Keratinocyte (primary cell): ENCODE measurements at regions not wholly inside any gene's neighbourhood (a gene's known extent, or its start where the extent isn't known, plus 50 kb on each side); places are given as distances from the start of the nearest gene placed in this dataset.
"Not testable (repeated sequence)": the region's sequence is repeated elsewhere in the genome, so short reads cannot be mapped to it uniquely, and the experiment has no call there.

ENCODE experiments used
- DNase-seq: peaks from one replicate; pipeline ENCODE4 v3.0.0-alpha.2; 2011; ENCODE audit warnings: low read depth, missing footprints, low spot score
- FAIRE-seq: peaks from 2 replicates; lab custom pipeline; 2011; peaks lifted over from hg19 to GRCh38; lab: Jason Lieb, UNC
- H2AFZ ChIP-seq: 2 replicates; pipeline ENCODE4 v1.6.0; 2012; ENCODE audit warnings: low read length, control low read depth, inconsistent platforms; ENCODE audit not compliant: control insufficient read depth
- H3K27ac ChIP-seq: 2 replicates; pipeline ENCODE4 v1.5.1; 2011; ENCODE audit warnings: low read length; ENCODE audit not compliant: control insufficient read depth, insufficient read depth
- H3K27me3 ChIP-seq: 3 replicates; pipeline ENCODE4 v1.6.0; 2011; ENCODE audit warnings: low read length; ENCODE audit not compliant: control insufficient read depth, insufficient read depth; ENCODE audit errors: extremely low read depth
- H3K36me3 ChIP-seq, 2 experiments: 2 replicates in 1 of 2; 3 replicates in 1 of 2; pipeline ENCODE4 v1.5.1; 2011; ENCODE audit warnings: low read length in 2 of 2, mild to moderate bottlenecking in 1 of 2; ENCODE audit not compliant: control insufficient read depth in 2 of 2, insufficient read depth in 2 of 2; ENCODE audit errors: extremely low read depth in 1 of 2
- H3K4me1 ChIP-seq: 3 replicates; pipeline ENCODE4 v1.5.1; 2011; ENCODE audit warnings: low read length; ENCODE audit not compliant: control insufficient read depth, insufficient read depth; ENCODE audit errors: extremely low read depth
- H3K4me2 ChIP-seq: 3 replicates; pipeline ENCODE4 v1.6.0; 2011; ENCODE audit warnings: low read depth, low read length; ENCODE audit not compliant: control insufficient read depth, insufficient read depth; ENCODE audit errors: extremely low read depth
- H3K4me3 ChIP-seq, 3 experiments: fragments of 200-600 bp in 1 of 3; sonication (generic) in 1 of 3; 2 replicates in 2 of 3; 3 replicates in 1 of 3; pipeline ENCODE4 v1.5.1; 2011 to 2016; ENCODE audit warnings: low read length in 3 of 3, mild to moderate bottlenecking in 3 of 3, control low read depth in 2 of 3, inconsistent platforms in 1 of 3, low read depth in 1 of 3, mixed read lengths in 1 of 3, mixed run types in 1 of 3, moderate library complexity in 1 of 3; ENCODE audit not compliant: control insufficient read depth in 2 of 3, insufficient read depth in 2 of 3; ENCODE audit errors: extremely low read depth in 1 of 3
- H3K79me2 ChIP-seq: 2 replicates; pipeline ENCODE4 v1.6.0; 2012; ENCODE audit warnings: low read length; ENCODE audit not compliant: control insufficient read depth, insufficient read depth
- H3K9ac ChIP-seq: 3 replicates; pipeline ENCODE4 v1.6.0; 2011; ENCODE audit warnings: low read length; ENCODE audit not compliant: control insufficient read depth, insufficient read depth; ENCODE audit errors: extremely low read depth
- H3K9me1 ChIP-seq: 3 replicates; pipeline ENCODE4 v1.6.0; 2011; ENCODE audit warnings: low read length; ENCODE audit not compliant: control insufficient read depth, insufficient read depth; ENCODE audit errors: extremely low read depth
- H3K9me3 ChIP-seq: 2 replicates; pipeline ENCODE4 v1.5.1; 2012; ENCODE audit warnings: low read depth, low read length; ENCODE audit not compliant: control insufficient read depth
- H4K20me1 ChIP-seq: 3 replicates; pipeline ENCODE4 v1.6.0; 2011; ENCODE audit warnings: low read length; ENCODE audit not compliant: control insufficient read depth, insufficient read depth; ENCODE audit errors: extremely low read depth
- CTCF ChIP-seq, 3 experiments: IDR thresholded peaks in 1 of 3; conservative IDR thresholded peaks in 1 of 3; optimal IDR thresholded peaks in 1 of 3; 2 replicates in 2 of 3; 3 replicates in 1 of 3; pipeline versions ENCODE3 to v1.5.1; 2011; ENCODE audit warnings: low read length in 3 of 3, mild to moderate bottlenecking in 3 of 3, moderate library complexity in 2 of 3, control low read depth in 1 of 3, inconsistent platforms in 1 of 3; ENCODE audit not compliant: insufficient read depth in 2 of 3; ENCODE audit errors: extremely low read depth in 1 of 3
- EZH2 ChIP-seq: IDR thresholded peaks from one replicate; pipeline ENCODE4 v1.6.1; 2012; ENCODE audit warnings: inconsistent platforms, mild to moderate bottlenecking, low read length, moderate library complexity
- dilution Hi-C: fragments of 300-500 bp; cut with MboI; formaldehyde crosslinking; loops from one replicate; pipeline ENCODE4 v1.7.0; 2020; ENCODE audit warnings: low sequenced_read_pairs; ENCODE audit not compliant: extremely low pct_ligation_motif_present

DNA sequence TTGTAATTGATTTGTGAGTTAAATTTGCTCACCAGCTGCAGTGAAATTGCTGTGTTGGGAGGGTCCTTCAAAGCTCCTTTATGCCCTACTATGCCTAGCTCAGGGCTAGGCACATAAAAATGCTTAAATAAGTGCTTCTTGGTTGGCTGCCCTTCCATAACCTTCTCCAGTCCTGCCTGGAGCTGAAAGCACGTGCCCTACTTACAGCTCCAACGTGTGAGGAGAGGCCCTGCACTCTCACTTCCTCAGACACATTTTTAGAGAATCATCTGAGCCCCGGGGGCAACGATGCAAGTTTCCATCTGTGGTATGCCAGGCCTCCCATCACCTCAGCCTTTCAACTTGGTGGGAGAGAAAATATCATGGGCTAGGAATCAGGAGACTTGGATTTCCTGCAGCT, 202.7 kb downstream of the BCL11A start:
- H3K9ac ChIP-seq = no peak overlapping the region
- TF ChIP-seq CTCF (optimal IDR thresholded peaks at IDR 0.05 in 1 of 3, IDR thresholded peaks at IDR 0.05 in 1 of 3, conservative IDR thresholded peaks at IDR 0.05 in 1 of 3; ENCODE audit: extremely low read depth in 1 of 3, insufficient read depth in 2 of 3, low read length in 3 of 3) = no peak
- TF ChIP-seq EZH2 = no peak
- peaks cover 21% of the 10 kb centered on the region for H3K4me1 ChIP-seq
- H3K4me2 ChIP-seq = no peak overlapping the region
- no peaks in the 10 kb centered on the region for H3K9me3 ChIP-seq
- no peaks in the 10 kb centered on the region for H3K79me2 ChIP-seq
- no peak for FAIRE-seq
- no peak overlapping the region for H2AFZ ChIP-seq
- dilution Hi-C loops = no loop called here
- no peaks in the 10 kb centered on the region for H3K9me1 ChIP-seq
- H3K4me3 ChIP-seq = no peak overlapping the region
- H3K27me3 ChIP-seq = no peaks in the 10 kb centered on the region
- DNase-seq = no peak
- no peaks in the 10 kb centered on the region for H4K20me1 ChIP-seq
- no peak overlapping the region for H3K27ac ChIP-seq
- H3K36me3 ChIP-seq = no peaks in the 10 kb centered on the region

DNA sequence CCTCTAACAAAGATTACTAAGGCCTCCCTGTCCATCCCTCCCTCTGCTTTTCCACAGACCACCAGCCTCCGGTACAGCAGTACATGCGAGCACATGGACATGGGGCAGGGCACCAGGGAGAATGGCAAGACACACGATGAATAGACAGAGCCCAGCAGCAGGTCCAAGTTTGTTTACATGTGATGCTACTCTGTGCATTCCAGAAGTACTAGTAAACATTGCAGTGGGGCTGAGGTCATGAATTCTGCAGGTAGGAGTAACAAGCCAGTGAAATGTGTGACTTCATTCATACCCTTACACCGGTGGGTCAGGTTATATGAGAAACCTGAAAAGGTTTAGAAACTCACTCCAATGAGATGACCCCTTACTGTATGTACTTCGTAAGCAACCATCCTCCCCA, 205.7 kb downstream of the BCL11A start:
- no peaks in the 10 kb centered on the region for H4K20me1 ChIP-seq
- no peak overlapping the region for H2AFZ ChIP-seq
- H3K9me3 ChIP-seq = no peaks in the 10 kb centered on the region
- H3K4me3 ChIP-seq = no peak overlapping the region
- H3K79me2 ChIP-seq = no peaks in the 10 kb centered on the region
- H3K27ac ChIP-seq = no peak overlapping the region
- no peaks in the 10 kb centered on the region for H3K27me3 ChIP-seq
- DNase-seq (no peak), FAIRE-seq (no peak)
- H3K36me3 ChIP-seq = no peaks in the 10 kb centered on the region
- H3K9ac ChIP-seq = no peak overlapping the region
- no peak for TF ChIP-seq EZH2
- TF ChIP-seq CTCF (optimal IDR thresholded peaks at IDR 0.05 in 1 of 3, IDR thresholded peaks at IDR 0.05 in 1 of 3, conservative IDR thresholded peaks at IDR 0.05 in 1 of 3; ENCODE audit: extremely low read depth in 1 of 3, insufficient read depth in 2 of 3, low read length in 3 of 3) = no peak
- H3K9me1 ChIP-seq = no peaks in the 10 kb centered on the region
- no peak overlapping the region for H3K4me2 ChIP-seq
- peaks cover 3% of the 10 kb centered on the region for H3K4me1 ChIP-seq
- dilution Hi-C loops = no loop called here

DNA sequence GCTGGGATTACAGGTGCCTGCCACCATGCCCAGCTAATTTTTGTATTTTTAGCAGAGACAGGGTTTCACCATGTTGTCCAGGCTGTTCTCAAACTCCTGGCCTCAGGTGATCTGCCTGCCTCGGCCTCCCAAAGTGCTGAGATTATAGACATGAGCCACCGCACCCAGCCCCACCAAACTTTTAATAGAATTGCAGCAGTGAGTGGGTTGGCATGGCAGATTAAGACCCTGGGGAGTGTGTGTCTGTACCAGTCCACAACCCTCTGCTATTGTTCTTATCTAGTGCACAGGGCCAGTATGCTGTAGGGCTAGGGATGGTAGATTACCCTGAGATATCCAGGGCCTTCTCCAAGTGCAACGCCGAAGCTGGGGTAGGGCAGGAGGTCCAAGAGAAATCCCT, 211.0 kb downstream of the BCL11A start:
- H3K27ac ChIP-seq, DNase-seq, dilution Hi-C loops, H3K27me3 ChIP-seq, H3K4me3 ChIP-seq, H3K9ac ChIP-seq, H3K9me3 ChIP-seq, H3K4me1 ChIP-seq, H2AFZ ChIP-seq, H4K20me1 ChIP-seq, H3K36me3 ChIP-seq, FAIRE-seq, H3K79me2 ChIP-seq, H3K4me2 ChIP-seq, H3K9me1 ChIP-seq: not testable (repeated sequence)
